ENCODE measurements at regions not wholly inside any gene's neighbourhood (a gene's known extent, or its start where the extent isn't known, plus 50 kb on each side); places are given as distances from the start of the nearest gene placed in this dataset.
"Not testable (repeated sequence)": the region's sequence is repeated elsewhere in the genome, so short reads cannot be mapped to it uniquely, and the experiment has no call there.

- DNase-seq (ENCODE audit: low spot score), result no peak
These were observed 95.4 kb upstream of the MAML3 start for GRCh38 chr4:140249351-140249750.

- no peak for DNase-seq (ENCODE audit: low spot score)
These were observed 93.3 kb upstream of the MAML3 start for GRCh38 chr4:140247237-140247636.

GRCh38 chr4:140246216-140246615 is 92.2 kb upstream of the MAML3 start:
- DNase-seq (ENCODE audit: low spot score), result no peak

- DNase-seq (ENCODE audit: low spot score), result no peak
These were observed 90.3 kb upstream of the MAML3 start for GRCh38 chr4:140244328-140244727.

GRCh38 chr4:140243278-140243753 is 89.3 kb upstream of the MAML3 start:
- peak; percentile 22 for DNase-seq (ENCODE audit: low spot score)

- no peak for DNase-seq (ENCODE audit: low spot score)
These were observed 88.6 kb upstream of the MAML3 start for GRCh38 chr4:140242357-140243277.

GRCh38 chr4:140240237-140240636 is 86.3 kb upstream of the MAML3 start:
- no peak for DNase-seq (ENCODE audit: low spot score)

- DNase-seq (ENCODE audit: low spot score), result no peak
These were observed 85.3 kb upstream of the MAML3 start for GRCh38 chr4:140239311-140239710.

- peak; percentile 14 for DNase-seq (ENCODE audit: low spot score)
These were observed 84.5 kb upstream of the MAML3 start for GRCh38 chr4:140238351-140239056.

- peak; percentile 8 for DNase-seq (ENCODE audit: low spot score)
These were observed 83.8 kb upstream of the MAML3 start for GRCh38 chr4:140237616-140238350.

GRCh38 chr4:140236654-140237169 is 82.7 kb upstream of the MAML3 start:
- DNase-seq (ENCODE audit: low spot score), result no peak

GRCh38 chr4:140234697-140235060 is 80.7 kb upstream of the MAML3 start:
- DNase-seq (ENCODE audit: low spot score), result no peak

GRCh38 chr4:140233791-140234696 is 80.1 kb upstream of the MAML3 start:
- DNase-seq (ENCODE audit: low spot score), result peak; percentile 14

GRCh38 chr4:140229881-140230280 is 75.9 kb upstream of the MAML3 start:
- DNase-seq (ENCODE audit: low spot score), result no peak

- no peak for DNase-seq (ENCODE audit: low spot score)
These were observed 73.3 kb upstream of the MAML3 start for GRCh38 chr4:140227286-140227685.

- DNase-seq (ENCODE audit: low spot score), result no peak
These were observed 69.2 kb upstream of the MAML3 start for GRCh38 chr4:140223056-140223810.

GRCh38 chr4:140222171-140222570 is 68.2 kb upstream of the MAML3 start:
- no peak for DNase-seq (ENCODE audit: low spot score)

GRCh38 chr4:140220058-140220457 is 66.1 kb upstream of the MAML3 start:
- no peak for DNase-seq (ENCODE audit: low spot score)

- DNase-seq (ENCODE audit: low spot score), result no peak
These were observed 65.6 kb upstream of the MAML3 start for GRCh38 chr4:140219567-140219966.

GRCh38 chr4:140219070-140219469 is 65.1 kb upstream of the MAML3 start:
- not testable (repeated sequence) for DNase-seq (ENCODE audit: low spot score)

Measured in SW480 (cell line).